ENCODE measurements at regions not wholly inside any gene's neighbourhood (a gene's known extent, or its start where the extent isn't known, plus 50 kb on each side); places are given as distances from the start of the nearest gene placed in this dataset.

GRCh38 chr3:74515451-74515850 is 99.0 kb downstream of the CNTN3 start:
- ChIA-PET CTCF (no interaction called here), POLR2A (no interaction called here)
- H3K27me3 Mint-ChIP-seq (ENCODE audit: low read depth) = no peaks in the 10 kb centered on the region
- no peak overlapping the region for H3K27ac Mint-ChIP-seq
- H3K9me3 Mint-ChIP-seq = peaks cover 4% of the 10 kb centered on the region; the same call in 1 of the 2 replicates
- H3K4me3 Mint-ChIP-seq = no peak overlapping the region
- DNase-seq (ENCODE audit: low spot score) = no peak
- no peak for ATAC-seq
- H3K36me3 Mint-ChIP-seq = no peaks in the 10 kb centered on the region
- H3K4me1 Mint-ChIP-seq = peaks cover 4% of the 10 kb centered on the region; the same call in 1 of the 2 replicates
- TF ChIP-seq, protein P1, sequence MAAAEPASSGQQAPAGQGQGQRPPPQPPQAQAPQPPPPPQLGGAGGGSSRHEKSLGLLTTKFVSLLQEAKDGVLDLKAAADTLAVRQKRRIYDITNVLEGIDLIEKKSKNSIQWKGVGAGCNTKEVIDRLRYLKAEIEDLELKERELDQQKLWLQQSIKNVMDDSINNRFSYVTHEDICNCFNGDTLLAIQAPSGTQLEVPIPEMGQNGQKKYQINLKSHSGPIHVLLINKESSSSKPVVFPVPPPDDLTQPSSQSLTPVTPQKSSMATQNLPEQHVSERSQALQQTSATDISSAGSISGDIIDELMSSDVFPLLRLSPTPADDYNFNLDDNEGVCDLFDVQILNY (CRISPR knock-in tag; IDR thresholded peaks at IDR 0.05) = no peak

DNA sequence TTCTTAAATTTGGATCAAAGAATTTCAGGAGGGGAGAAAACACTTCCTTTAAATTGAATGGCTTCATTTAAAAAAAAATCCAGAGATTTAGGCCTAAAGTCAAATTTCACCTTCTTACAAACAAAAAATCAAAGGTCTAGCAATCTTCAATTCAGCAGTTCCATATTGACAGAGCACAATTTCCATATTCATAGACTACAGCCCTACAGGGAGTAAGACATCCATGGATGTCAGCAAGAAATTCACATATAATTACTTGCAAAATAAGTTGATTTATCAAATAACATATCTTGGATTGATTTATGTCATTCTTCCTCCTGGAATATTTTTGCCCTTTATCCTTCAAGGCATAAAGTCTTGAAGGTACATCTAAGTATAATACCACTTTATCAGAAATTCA is 103.4 kb downstream of the CNTN3 start:
- Mint-ChIP-seq H3K4me3 (no peak overlapping the region), H3K27ac (no peak overlapping the region), H3K27me3 (ENCODE audit: low read depth) (no peaks in the 10 kb centered on the region), H3K36me3 (no peaks in the 10 kb centered on the region), H3K9me3 (peaks cover 4% of the 10 kb centered on the region; the same call in 1 of the 2 replicates), H3K4me1 (no peaks in the 10 kb centered on the region)
- ChIA-PET POLR2A (no interaction called here), CTCF (no interaction called here)
- DNase-seq (ENCODE audit: low spot score) = no peak
- TF ChIP-seq NFE2L1 (CRISPR knock-in tag; IDR thresholded peaks at IDR 0.05) (no peak), ETV6 (CRISPR knock-in tag; IDR thresholded peaks at IDR 0.05) (no peak), ESRRA (CRISPR knock-in tag; IDR thresholded peaks at IDR 0.05; ENCODE audit: borderline replicate concordance) (no peak), FOXJ3 (CRISPR knock-in tag; IDR thresholded peaks at IDR 0.05; ENCODE audit: borderline replicate concordance) (no peak), ZNF671 (CRISPR knock-in tag; IDR thresholded peaks at IDR 0.05) (no peak), GTF2I (CRISPR knock-in tag; conservative IDR thresholded peaks at IDR 0.05) (no peak), CBFB (CRISPR knock-in tag; IDR thresholded peaks at IDR 0.05; ENCODE audit: low read depth) (no peak), ZNF232 (CRISPR knock-in tag; IDR thresholded peaks at IDR 0.05) (no peak), NFATC4 (CRISPR knock-in tag; IDR thresholded peaks at IDR 0.05) (no peak), ELF4 (CRISPR knock-in tag; IDR thresholded peaks at IDR 0.05; ENCODE audit: low read depth) (no peak), PRRX2 (CRISPR knock-in tag; IDR thresholded peaks at IDR 0.05) (no peak), TEAD4 (CRISPR knock-in tag; IDR thresholded peaks at IDR 0.05) (no peak), TEAD1 (CRISPR knock-in tag; IDR thresholded peaks at IDR 0.05) (no peak)
- TF ChIP-seq, protein P2, sequence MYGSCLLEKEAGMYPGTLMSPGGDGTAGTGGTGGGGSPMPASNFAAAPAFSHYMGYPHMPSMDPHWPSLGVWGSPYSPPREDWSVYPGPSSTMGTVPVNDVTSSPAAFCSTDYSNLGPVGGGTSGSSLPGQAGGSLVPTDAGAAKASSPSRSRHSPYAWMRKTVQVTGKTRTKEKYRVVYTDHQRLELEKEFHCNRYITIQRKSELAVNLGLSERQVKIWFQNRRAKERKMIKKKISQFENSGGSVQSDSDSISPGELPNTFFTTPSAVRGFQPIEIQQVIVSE (CRISPR knock-in tag; IDR thresholded peaks at IDR 0.05; ENCODE audit: borderline replicate concordance) = no peak
- TF ChIP-seq, protein P3, sequence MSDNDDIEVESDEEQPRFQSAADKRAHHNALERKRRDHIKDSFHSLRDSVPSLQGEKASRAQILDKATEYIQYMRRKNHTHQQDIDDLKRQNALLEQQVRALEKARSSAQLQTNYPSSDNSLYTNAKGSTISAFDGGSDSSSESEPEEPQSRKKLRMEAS (CRISPR knock-in tag; IDR thresholded peaks at IDR 0.05) = no peak
- no peak for ATAC-seq

DNA sequence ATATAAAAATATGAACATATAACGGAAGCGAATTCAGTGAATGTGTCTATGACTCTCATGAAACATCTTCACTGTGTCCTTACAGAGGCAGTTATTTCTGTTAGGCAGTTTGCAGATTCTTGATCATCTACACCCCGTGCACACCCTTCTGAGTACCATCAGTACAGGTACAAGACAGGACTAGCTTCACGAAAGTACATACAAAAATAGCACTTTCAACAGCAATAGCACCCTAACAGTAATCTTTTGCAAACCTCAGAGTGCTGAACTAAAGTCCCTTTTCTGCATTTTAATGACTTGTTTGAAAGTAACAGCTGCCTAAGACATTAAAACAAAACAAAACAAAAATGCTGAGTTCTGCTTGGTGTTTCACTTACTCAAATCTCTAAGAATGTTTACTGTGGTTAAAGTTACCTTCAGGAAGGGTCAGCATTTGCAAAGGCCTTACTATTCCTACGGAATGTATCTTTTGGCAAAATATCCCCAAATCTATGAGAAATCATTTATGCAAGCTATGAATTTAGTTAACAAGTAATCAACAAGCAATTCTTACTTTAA is 104.1 kb downstream of the CNTN3 start:
- no peaks in the 10 kb centered on the region for H3K36me3 Mint-ChIP-seq
- H3K4me3 Mint-ChIP-seq = no peak overlapping the region
- POLR2A ChIA-PET = no interaction called here
- H3K9me3 Mint-ChIP-seq = no peaks in the 10 kb centered on the region
- H3K27ac Mint-ChIP-seq = no peak overlapping the region
- no peaks in the 10 kb centered on the region for H3K4me1 Mint-ChIP-seq
- DNase-seq (ENCODE audit: low spot score) (no peak), ATAC-seq (no peak)
- H3K27me3 Mint-ChIP-seq (ENCODE audit: low read depth) = no peaks in the 10 kb centered on the region
- CTCF ChIA-PET = no interaction called here
- TF ChIP-seq RELA (CRISPR knock-in tag; IDR thresholded peaks at IDR 0.05; ENCODE audit: borderline replicate concordance) (no peak), GABPB1 (CRISPR knock-in tag; IDR thresholded peaks at IDR 0.05) (no peak), SMAD3 (CRISPR knock-in tag; IDR thresholded peaks at IDR 0.05; ENCODE audit: borderline replicate concordance) (no peak), ZNF425 (CRISPR knock-in tag; conservative IDR thresholded peaks at IDR 0.05) (no peak), NFE2L1 (CRISPR knock-in tag; IDR thresholded peaks at IDR 0.05) (no peak), GRHL2 (CRISPR knock-in tag; IDR thresholded peaks at IDR 0.05; ENCODE audit: insufficient replicate concordance, severe bottlenecking) (no peak), JUN (CRISPR knock-in tag; IDR thresholded peaks at IDR 0.05) (no peak), ELF4 (CRISPR knock-in tag; IDR thresholded peaks at IDR 0.05; ENCODE audit: low read depth) (no peak), NFYB (CRISPR knock-in tag; conservative IDR thresholded peaks at IDR 0.05; ENCODE audit: low read depth) (no peak)
- TF ChIP-seq, protein P4, sequence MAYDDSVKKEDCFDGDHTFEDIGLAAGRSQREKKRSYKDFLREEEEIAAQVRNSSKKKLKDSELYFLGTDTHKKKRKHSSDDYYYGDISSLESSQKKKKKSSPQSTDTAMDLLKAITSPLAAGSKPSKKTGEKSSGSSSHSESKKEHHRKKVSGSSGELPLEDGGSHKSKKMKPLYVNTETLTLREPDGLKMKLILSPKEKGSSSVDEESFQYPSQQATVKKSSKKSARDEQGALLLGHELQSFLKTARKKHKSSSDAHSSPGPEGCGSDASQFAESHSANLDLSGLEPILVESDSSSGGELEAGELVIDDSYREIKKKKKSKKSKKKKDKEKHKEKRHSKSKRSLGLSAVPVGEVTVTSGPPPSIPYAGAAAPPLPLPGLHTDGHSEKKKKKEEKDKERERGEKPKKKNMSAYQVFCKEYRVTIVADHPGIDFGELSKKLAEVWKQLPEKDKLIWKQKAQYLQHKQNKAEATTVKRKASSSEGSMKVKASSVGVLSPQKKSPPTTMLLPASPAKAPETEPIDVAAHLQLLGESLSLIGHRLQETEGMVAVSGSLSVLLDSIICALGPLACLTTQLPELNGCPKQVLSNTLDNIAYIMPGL (CRISPR knock-in tag; IDR thresholded peaks at IDR 0.05) = no peak
- TF ChIP-seq, protein P5, sequence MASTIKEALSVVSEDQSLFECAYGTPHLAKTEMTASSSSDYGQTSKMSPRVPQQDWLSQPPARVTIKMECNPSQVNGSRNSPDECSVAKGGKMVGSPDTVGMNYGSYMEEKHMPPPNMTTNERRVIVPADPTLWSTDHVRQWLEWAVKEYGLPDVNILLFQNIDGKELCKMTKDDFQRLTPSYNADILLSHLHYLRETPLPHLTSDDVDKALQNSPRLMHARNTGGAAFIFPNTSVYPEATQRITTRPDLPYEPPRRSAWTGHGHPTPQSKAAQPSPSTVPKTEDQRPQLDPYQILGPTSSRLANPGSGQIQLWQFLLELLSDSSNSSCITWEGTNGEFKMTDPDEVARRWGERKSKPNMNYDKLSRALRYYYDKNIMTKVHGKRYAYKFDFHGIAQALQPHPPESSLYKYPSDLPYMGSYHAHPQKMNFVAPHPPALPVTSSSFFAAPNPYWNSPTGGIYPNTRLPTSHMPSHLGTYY (CRISPR knock-in tag; IDR thresholded peaks at IDR 0.05) = no peak
- TF ChIP-seq, protein P6, sequence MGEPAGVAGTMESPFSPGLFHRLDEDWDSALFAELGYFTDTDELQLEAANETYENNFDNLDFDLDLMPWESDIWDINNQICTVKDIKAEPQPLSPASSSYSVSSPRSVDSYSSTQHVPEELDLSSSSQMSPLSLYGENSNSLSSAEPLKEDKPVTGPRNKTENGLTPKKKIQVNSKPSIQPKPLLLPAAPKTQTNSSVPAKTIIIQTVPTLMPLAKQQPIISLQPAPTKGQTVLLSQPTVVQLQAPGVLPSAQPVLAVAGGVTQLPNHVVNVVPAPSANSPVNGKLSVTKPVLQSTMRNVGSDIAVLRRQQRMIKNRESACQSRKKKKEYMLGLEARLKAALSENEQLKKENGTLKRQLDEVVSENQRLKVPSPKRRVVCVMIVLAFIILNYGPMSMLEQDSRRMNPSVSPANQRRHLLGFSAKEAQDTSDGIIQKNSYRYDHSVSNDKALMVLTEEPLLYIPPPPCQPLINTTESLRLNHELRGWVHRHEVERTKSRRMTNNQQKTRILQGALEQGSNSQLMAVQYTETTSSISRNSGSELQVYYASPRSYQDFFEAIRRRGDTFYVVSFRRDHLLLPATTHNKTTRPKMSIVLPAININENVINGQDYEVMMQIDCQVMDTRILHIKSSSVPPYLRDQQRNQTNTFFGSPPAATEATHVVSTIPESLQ (CRISPR knock-in tag; IDR thresholded peaks at IDR 0.05) = no peak
